Fibroblast of lung (primary cell): ENCODE measurements at regions not wholly inside any gene's neighbourhood (a gene's known extent, or its start where the extent isn't known, plus 50 kb on each side); places are given as distances from the start of the nearest gene placed in this dataset.

Experiments used
- DNase-seq, 2 donors: peaks; one replicate each; pipeline versions ENCODE4 v3.0.0 to v3.0.0-alpha.2; 2010; ENCODE audit warnings: low read depth in 2 of 2
- H2AFZ ChIP-seq: 2 replicates; pipeline ENCODE4 v1.5.1; 2012; ENCODE audit warnings: low read length, control low read depth, inconsistent platforms
- H3K27ac ChIP-seq: 2 replicates; pipeline ENCODE4 v1.5.1; 2011; ENCODE audit warnings: low read length, control low read depth; ENCODE audit not compliant: insufficient read depth
- H3K27me3 ChIP-seq: 2 replicates; pipeline ENCODE4 v1.5.1; 2011; ENCODE audit warnings: mild to moderate bottlenecking, low read length; ENCODE audit not compliant: control insufficient read depth, insufficient read depth
- H3K36me3 ChIP-seq: 2 replicates; pipeline ENCODE4 v1.5.1; 2011; ENCODE audit warnings: low read length; ENCODE audit not compliant: control insufficient read depth, insufficient read depth
- H3K4me1 ChIP-seq: 2 replicates; pipeline ENCODE4 v1.5.1; 2011; ENCODE audit warnings: low read length; ENCODE audit not compliant: control insufficient read depth, insufficient read depth; ENCODE audit errors: extremely low read depth
- H3K4me2 ChIP-seq: 2 replicates; pipeline ENCODE4 v1.5.1; 2011; ENCODE audit warnings: low read length, control low read depth; ENCODE audit not compliant: insufficient read depth; ENCODE audit errors: extremely low read depth
- H3K4me3 ChIP-seq, 4 experiments: fragments of 200-600 bp in 1 of 4; sonication (generic) in 1 of 4; replicated peaks in 1 of 4; 2 replicates each; pipeline ENCODE4 v1.5.1; 2011 to 2016; ENCODE audit warnings: low read length in 4 of 4, low read depth in 3 of 4, mild to moderate bottlenecking in 3 of 4, control low read depth in 2 of 4, inconsistent platforms in 1 of 4, mixed read lengths in 1 of 4; ENCODE audit not compliant: insufficient read depth in 1 of 4; ENCODE audit errors: control extremely low read depth in 1 of 4
- H3K79me2 ChIP-seq: 2 replicates; pipeline ENCODE4 v1.5.1; 2012; ENCODE audit warnings: mild to moderate bottlenecking, low read length, inconsistent platforms; ENCODE audit not compliant: control insufficient read depth, insufficient read depth
- H3K9ac ChIP-seq: 2 replicates; pipeline ENCODE4 v1.5.1; 2011; ENCODE audit warnings: mild to moderate bottlenecking, low read length, control low read depth; ENCODE audit not compliant: insufficient read depth
- H3K9me3 ChIP-seq: 2 replicates; pipeline ENCODE4 v1.5.1; 2012; ENCODE audit warnings: low read depth, low read length; ENCODE audit not compliant: control insufficient read depth, insufficient read depth
- H4K20me1 ChIP-seq: 2 replicates; pipeline ENCODE4 v1.5.1; 2011; ENCODE audit warnings: low read length; ENCODE audit not compliant: control insufficient read depth, insufficient read depth; ENCODE audit errors: extremely low read depth
- CTCF ChIP-seq, 2 donors: IDR thresholded peaks in 1 of 2; conservative IDR thresholded peaks in 1 of 2; 1 replicate in 1 of 2; 2 replicates in 1 of 2; pipeline ENCODE4 v1.5.1; 2011 to 2012; ENCODE audit warnings: low read length in 2 of 2, control low read depth in 1 of 2, inconsistent platforms in 1 of 2, low read depth in 1 of 2, mild to moderate bottlenecking in 1 of 2
- EZH2 ChIP-seq: IDR thresholded peaks from 2 replicates; pipeline ENCODE4 v1.5.1; 2012; ENCODE audit warnings: low read length, control low read depth, mild to moderate bottlenecking; ENCODE audit errors: missing control alignments

GRCh38 chr10:120988751-120989150 lies 137.6 kb downstream of the WDR11 start:
- Histone ChIP-seq H4K20me1 (no peaks in the 10 kb centered on the region), H3K4me2 (no peak overlapping the region), H2AFZ (no peak overlapping the region), H3K4me1 (no peaks in the 10 kb centered on the region), H3K4me3 (no peak overlapping the region), H3K27me3 (no peaks in the 10 kb centered on the region), H3K79me2 (no peaks in the 10 kb centered on the region), H3K9ac (no peak overlapping the region), H3K9me3 (no peaks in the 10 kb centered on the region), H3K27ac (no peak overlapping the region), H3K36me3 (no peaks in the 10 kb centered on the region)
- no peak for TF ChIP-seq CTCF (conservative IDR thresholded peaks at IDR 0.05 in 1 of 2, IDR thresholded peaks at IDR 0.05 in 1 of 2; ENCODE audit: low read depth in 1 of 2, low read length in 2 of 2)
- TF ChIP-seq EZH2, result no peak
- DNase-seq, result no peak

- H3K4me1 ChIP-seq, result no peaks in the 10 kb centered on the region
- no peaks in the 10 kb centered on the region for H3K79me2 ChIP-seq
- H3K9me3 ChIP-seq, result no peaks in the 10 kb centered on the region
- no peak overlapping the region for H3K27ac ChIP-seq
- no peak overlapping the region for H3K4me2 ChIP-seq
- H4K20me1 ChIP-seq, result no peaks in the 10 kb centered on the region
- H3K4me3 ChIP-seq, result no peak overlapping the region
- H3K36me3 ChIP-seq, result no peaks in the 10 kb centered on the region
- no peaks in the 10 kb centered on the region for H3K27me3 ChIP-seq
- no peak for TF ChIP-seq EZH2
- TF ChIP-seq CTCF (conservative IDR thresholded peaks at IDR 0.05 in 1 of 2, IDR thresholded peaks at IDR 0.05 in 1 of 2; ENCODE audit: low read depth in 1 of 2, low read length in 2 of 2), result no peak
- no peak overlapping the region for H2AFZ ChIP-seq
- no peak overlapping the region for H3K9ac ChIP-seq
- DNase-seq, result no peak
Observed at GRCh38 chr10:120989279-120989678, 138.1 kb downstream of the WDR11 start.

DNA sequence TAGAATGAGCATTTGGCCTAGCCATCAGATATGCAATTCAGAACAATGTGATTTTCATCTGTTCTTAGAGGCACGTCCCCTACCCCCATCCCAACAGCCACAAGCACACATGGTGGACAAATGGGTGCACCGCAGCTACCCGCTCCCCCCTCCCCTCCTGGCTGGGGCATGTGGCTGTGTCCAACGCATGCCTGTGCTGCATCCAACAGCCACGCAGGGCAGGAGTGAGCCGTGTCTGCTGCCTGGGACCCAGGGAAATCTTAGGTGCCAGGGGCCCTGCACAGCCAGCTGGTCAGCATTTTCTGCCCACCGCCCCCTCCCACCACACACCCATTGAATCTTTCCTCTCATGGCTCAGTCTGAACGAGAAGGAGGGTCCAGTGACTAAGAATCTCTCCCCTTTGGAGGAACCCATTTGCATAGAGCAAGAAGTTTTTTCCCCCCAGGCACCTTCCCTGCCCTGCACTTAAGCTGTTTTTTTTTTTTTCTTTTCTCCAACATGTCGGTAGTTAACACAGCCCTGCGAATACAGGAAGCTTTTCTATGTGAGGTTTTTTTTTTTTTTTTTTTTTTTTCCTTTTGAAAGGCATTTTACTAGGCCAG lies 138.9 kb downstream of the WDR11 start:
- no peaks in the 10 kb centered on the region for H4K20me1 ChIP-seq
- no peak overlapping the region for H2AFZ ChIP-seq
- no peaks in the 10 kb centered on the region for H3K36me3 ChIP-seq
- DNase-seq, result no peak
- H3K9me3 ChIP-seq, result no peaks in the 10 kb centered on the region
- TF ChIP-seq EZH2 (no peak), CTCF (conservative IDR thresholded peaks at IDR 0.05 in 1 of 2, IDR thresholded peaks at IDR 0.05 in 1 of 2; ENCODE audit: low read depth in 1 of 2, low read length in 2 of 2) (no peak)
- H3K27me3 ChIP-seq, result no peaks in the 10 kb centered on the region
- no peaks in the 10 kb centered on the region for H3K79me2 ChIP-seq
- no peak overlapping the region for H3K4me3 ChIP-seq
- H3K4me2 ChIP-seq, result no peak overlapping the region
- no peak overlapping the region for H3K27ac ChIP-seq
- H3K9ac ChIP-seq, result no peak overlapping the region
- no peaks in the 10 kb centered on the region for H3K4me1 ChIP-seq
